PFSK-1 (cell line): ENCODE measurements at regions not wholly inside any gene's neighbourhood (a gene's known extent, or its start where the extent isn't known, plus 50 kb on each side); places are given as distances from the start of the nearest gene placed in this dataset.

Experiments used
- POLR2AphosphoS5 ChIP-seq: IDR thresholded peaks from 2 replicates; pipeline ENCODE4 v1.6.1; 2012; ENCODE audit warnings: low read depth, mild to moderate bottlenecking, control low read depth, low read length, moderate library complexity
- REST ChIP-seq, 2 experiments: IDR thresholded peaks; 2 replicates each; pipeline versions ENCODE4 v1.6.1 to v1.8.0; 2011 to 2012; ENCODE audit warnings: low read depth in 2 of 2, low read length in 2 of 2, control low read depth in 1 of 2, inconsistent platforms in 1 of 2, mild to moderate bottlenecking in 1 of 2, moderate library complexity in 1 of 2; ENCODE audit not compliant: insufficient read depth in 1 of 2
- SIN3A ChIP-seq: IDR thresholded peaks from 2 replicates; pipeline ENCODE4 v1.6.1; 2012; ENCODE audit warnings: mild to moderate bottlenecking, low read length, moderate library complexity, borderline replicate concordance; ENCODE audit not compliant: insufficient read depth
- TAF1 ChIP-seq: IDR thresholded peaks from 2 replicates; pipeline ENCODE4 v1.6.1; 2012; ENCODE audit warnings: low read length, control low read depth, borderline replicate concordance; ENCODE audit not compliant: insufficient read depth

- TF ChIP-seq TAF1 (no peak), POLR2AphosphoS5 (no peak), REST (IDR thresholded peaks at IDR 0.05; ENCODE audit: insufficient read depth in 1 of 2, low read depth in 2 of 2, low read length in 2 of 2) (no peak), SIN3A (no peak)
These were observed 168.0 kb downstream of the TAF11L14 start for GRCh38 chr5:17802256-17802655.
